IMR-90 (cell line): ENCODE measurements at regions not wholly inside any gene's neighbourhood (a gene's known extent, or its start where the extent isn't known, plus 50 kb on each side); places are given as distances from the start of the nearest gene placed in this dataset.

Experiments
- BHLHE40 ChIP-seq: fragments of 150-350 bp; IDR thresholded peaks from 2 replicates; pipeline ENCODE4 v1.6.1; 2016; ENCODE audit warnings: mild to moderate bottlenecking, low read depth, low read length
- CEBPB ChIP-seq: IDR thresholded peaks from 2 replicates; pipeline ENCODE4 v1.6.1; 2012; ENCODE audit warnings: low read depth, low read length, improper control_type of control experiment
- CHD1 ChIP-seq: IDR thresholded peaks from 2 replicates; pipeline ENCODE4 v1.6.1; 2012; ENCODE audit warnings: low read depth, low read length, improper control_type of control experiment
- FOS ChIP-seq: fragments of 150-350 bp; IDR thresholded peaks from 2 replicates; pipeline ENCODE4 v1.6.1; 2016; ENCODE audit warnings: low read depth, low read length
- MXI1 ChIP-seq: IDR thresholded peaks from 2 replicates; pipeline ENCODE4 v1.6.1; 2012; ENCODE audit warnings: low read depth, mild to moderate bottlenecking, low read length, moderate library complexity, borderline replicate concordance
- POLR2A ChIP-seq: IDR thresholded peaks from 2 replicates; pipeline ENCODE4 v1.6.1; 2012; ENCODE audit warnings: mild to moderate bottlenecking, low read depth, low read length
- RAD21 ChIP-seq: IDR thresholded peaks from 2 replicates; pipeline ENCODE4 v1.6.1; 2012; ENCODE audit warnings: low read length, improper control_type of control experiment
- RCOR1 ChIP-seq: IDR thresholded peaks from 2 replicates; pipeline ENCODE4 v1.6.1; 2012; ENCODE audit warnings: mild to moderate bottlenecking, low read length, improper control_type of control experiment; ENCODE audit not compliant: insufficient replicate concordance
- RFX5 ChIP-seq: IDR thresholded peaks from 2 replicates; pipeline ENCODE4 v1.8.0; 2012; ENCODE audit warnings: low read depth, mild to moderate bottlenecking, low read length, moderate library complexity
- TF ChIP-seq, protein P1 (sequence below): conservative IDR thresholded peaks from 2 replicates; pipeline ENCODE4 v1.5.1; 2012; ENCODE audit warnings: mild to moderate bottlenecking, low read depth, low read length, improper control_type of control experiment
- TF ChIP-seq, protein P2 (sequence below): fragments of 150-350 bp; IDR thresholded peaks from 2 replicates; pipeline ENCODE4 v1.6.1; 2017; ENCODE audit warnings: mild to moderate bottlenecking, antibody characterized with exemption, low read length, low read depth

GRCh38 chr3:74916696-74917095 is 302.2 kb upstream of the CNTN3 start:
- TF ChIP-seq, protein P1, sequence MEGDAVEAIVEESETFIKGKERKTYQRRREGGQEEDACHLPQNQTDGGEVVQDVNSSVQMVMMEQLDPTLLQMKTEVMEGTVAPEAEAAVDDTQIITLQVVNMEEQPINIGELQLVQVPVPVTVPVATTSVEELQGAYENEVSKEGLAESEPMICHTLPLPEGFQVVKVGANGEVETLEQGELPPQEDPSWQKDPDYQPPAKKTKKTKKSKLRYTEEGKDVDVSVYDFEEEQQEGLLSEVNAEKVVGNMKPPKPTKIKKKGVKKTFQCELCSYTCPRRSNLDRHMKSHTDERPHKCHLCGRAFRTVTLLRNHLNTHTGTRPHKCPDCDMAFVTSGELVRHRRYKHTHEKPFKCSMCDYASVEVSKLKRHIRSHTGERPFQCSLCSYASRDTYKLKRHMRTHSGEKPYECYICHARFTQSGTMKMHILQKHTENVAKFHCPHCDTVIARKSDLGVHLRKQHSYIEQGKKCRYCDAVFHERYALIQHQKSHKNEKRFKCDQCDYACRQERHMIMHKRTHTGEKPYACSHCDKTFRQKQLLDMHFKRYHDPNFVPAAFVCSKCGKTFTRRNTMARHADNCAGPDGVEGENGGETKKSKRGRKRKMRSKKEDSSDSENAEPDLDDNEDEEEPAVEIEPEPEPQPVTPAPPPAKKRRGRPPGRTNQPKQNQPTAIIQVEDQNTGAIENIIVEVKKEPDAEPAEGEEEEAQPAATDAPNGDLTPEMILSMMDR: no peak
- TF ChIP-seq POLR2A: no peak
- TF ChIP-seq, protein P2, sequence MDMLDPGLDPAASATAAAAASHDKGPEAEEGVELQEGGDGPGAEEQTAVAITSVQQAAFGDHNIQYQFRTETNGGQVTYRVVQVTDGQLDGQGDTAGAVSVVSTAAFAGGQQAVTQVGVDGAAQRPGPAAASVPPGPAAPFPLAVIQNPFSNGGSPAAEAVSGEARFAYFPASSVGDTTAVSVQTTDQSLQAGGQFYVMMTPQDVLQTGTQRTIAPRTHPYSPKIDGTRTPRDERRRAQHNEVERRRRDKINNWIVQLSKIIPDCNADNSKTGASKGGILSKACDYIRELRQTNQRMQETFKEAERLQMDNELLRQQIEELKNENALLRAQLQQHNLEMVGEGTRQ: no peak
- no peak for TF ChIP-seq CEBPB
- TF ChIP-seq FOS: no peak
- no peak for TF ChIP-seq RFX5
- TF ChIP-seq RAD21: no peak
- no peak for TF ChIP-seq RCOR1
- TF ChIP-seq CHD1: no peak
- no peak for TF ChIP-seq MXI1
- no peak for TF ChIP-seq BHLHE40
